Prostate gland (tissue), 2 donors: ENCODE measurements at regions not wholly inside any gene's neighbourhood (a gene's known extent, or its start where the extent isn't known, plus 50 kb on each side); places are given as distances from the start of the nearest gene placed in this dataset.
A peak's percentile ranks its signal among the peaks of the same experiment; 100 is the strongest.

ENCODE experiments used
- DNase-seq: peaks from one replicate; pipeline ENCODE4 v3.0.0-alpha.2; 2019; ENCODE audit warnings: low spot score
- H3K27ac ChIP-seq, 2 donors: fragments of 200-600 bp; sonication (generic); 2 replicates each; pipeline ENCODE4 v1.5.1; 2017 to 2019
- H3K27me3 ChIP-seq: fragments of 200-600 bp; sonication (generic); replicated peaks from 2 replicates; pipeline ENCODE4 v1.5.1; 2019; ENCODE audit not compliant: insufficient read depth
- H3K36me3 ChIP-seq, 2 donors: fragments of 200-600 bp; sonication (generic); 1 replicate in 1 of 2; 2 replicates in 1 of 2; pipeline versions ENCODE4 v1.5.1 to v1.8.1; 2017 to 2019
- H3K4me1 ChIP-seq: fragments of 200-600 bp; sonication (generic); replicated peaks from 2 replicates; pipeline ENCODE4 v1.5.1; 2019
- H3K4me3 ChIP-seq, 2 donors: fragments of 200-600 bp; sonication (generic); 2 replicates each; pipeline ENCODE4 v1.5.1; 2017 to 2019
- H3K9me3 ChIP-seq: fragments of 200-600 bp; sonication (generic); 2 replicates; pipeline ENCODE4 v1.5.1; 2017
- CTCF ChIP-seq, 4 experiments: fragments of 200-600 bp in 2 of 4; fragments of 450-650 bp in 2 of 4; sonication (generic) in 2 of 4; IDR thresholded peaks; 1 replicate in 3 of 4; 2 replicates in 1 of 4; pipeline ENCODE4 v1.5.1; 2016 to 2019; ENCODE audit warnings: antibody characterized with exemption in 4 of 4, mild to moderate bottlenecking in 2 of 4, moderate library complexity in 2 of 4
- POLR2A ChIP-seq: fragments of 450-650 bp; IDR thresholded peaks from one replicate; pipeline ENCODE4 v1.6.1; 2016; ENCODE audit warnings: antibody characterized with exemption, mild to moderate bottlenecking
- POLR2AphosphoS5 ChIP-seq: sonication (generic); formaldehyde crosslinking; IDR thresholded peaks from one replicate; pipeline ENCODE4 v1.6.1; 2017; ENCODE audit warnings: antibody characterized with exemption
- WGBS: methylation state at CpG from one replicate; pipeline ENCODE4 v1.1.5; 2018; 5-methylcytosine and 5-hydroxymethylcytosine counted together
- intact Hi-C: fragments of 100-400 bp; cut with DNase I; formaldehyde crosslinking; loops from one replicate; pipeline ENCODE4 v1.14.2; 2022

GRCh38 chr1:14466006-14466405 is 132.5 kb upstream of the KAZN start:
- H3K36me3 ChIP-seq: no peaks in the 10 kb centered on the region
- H3K27ac ChIP-seq: no peak overlapping the region
- 36% methylated on average over 4 of the region's 4 CpGs for WGBS
- H3K9me3 ChIP-seq: no peaks in the 10 kb centered on the region
- intact Hi-C loops: no loop called here
- no peak overlapping the region for H3K4me3 ChIP-seq
- no peak for DNase-seq
- H3K4me1 ChIP-seq: no peaks in the 10 kb centered on the region
- no peaks in the 10 kb centered on the region for H3K27me3 ChIP-seq
- TF ChIP-seq POLR2AphosphoS5 (no peak), CTCF (IDR thresholded peaks at IDR 0.05) (no peak), POLR2A (no peak)

- no peaks in the 10 kb centered on the region for H3K4me1 ChIP-seq
- no peaks in the 10 kb centered on the region for H3K9me3 ChIP-seq
- H3K27me3 ChIP-seq: no peaks in the 10 kb centered on the region
- TF ChIP-seq CTCF (IDR thresholded peaks at IDR 0.05) (peak in 1 of 4 experiments; percentile 10), POLR2AphosphoS5 (no peak), POLR2A (no peak)
- intact Hi-C loops: no loop called here
- 84% methylated on average over 1 of the region's 1 CpG for WGBS
- no peak for DNase-seq
- no peaks in the 10 kb centered on the region for H3K36me3 ChIP-seq
- H3K27ac ChIP-seq: no peak overlapping the region
- H3K4me3 ChIP-seq: no peak overlapping the region
These were observed 131.4 kb upstream of the KAZN start for GRCh38 chr1:14467112-14467511.

GRCh38 chr1:14468751-14469150 is 129.7 kb upstream of the KAZN start:
- no peak for TF ChIP-seq POLR2A
- no peak for TF ChIP-seq POLR2AphosphoS5
- Histone ChIP-seq H3K4me3 (no peak overlapping the region), H3K36me3 (no peaks in the 10 kb centered on the region), H3K9me3 (no peaks in the 10 kb centered on the region), H3K27ac (no peak overlapping the region), H3K27me3 (no peaks in the 10 kb centered on the region), H3K4me1 (no peaks in the 10 kb centered on the region)
- no peak for DNase-seq
- WGBS: 94% methylated on average over 7 of the region's 7 CpGs
- intact Hi-C loops: no loop called here

GRCh38 chr1:14470802-14471201 is 127.7 kb upstream of the KAZN start:
- intact Hi-C loops: no loop called here
- no peaks in the 10 kb centered on the region for H3K4me1 ChIP-seq
- 99% methylated on average over 4 of the region's 4 CpGs for WGBS

GRCh38 chr1:14474856-14475255 is 123.6 kb upstream of the KAZN start:
- Histone ChIP-seq H3K27ac (no peak overlapping the region), H3K4me3 (no peak overlapping the region), H3K27me3 (no peaks in the 10 kb centered on the region), H3K4me1 (no peaks in the 10 kb centered on the region), H3K36me3 (no peaks in the 10 kb centered on the region), H3K9me3 (no peaks in the 10 kb centered on the region)
- intact Hi-C loops: no loop called here
- no peak for TF ChIP-seq POLR2A
- no peak for TF ChIP-seq CTCF (IDR thresholded peaks at IDR 0.05)
- no peak for TF ChIP-seq POLR2AphosphoS5
- no peak for DNase-seq
- 94% methylated on average over 1 of the region's 1 CpG for WGBS

More at GRCh38 chr1:14470802-14471201, 127.7 kb upstream of the KAZN start:
- H3K9me3 ChIP-seq: no peaks in the 10 kb centered on the region
- TF ChIP-seq POLR2AphosphoS5: no peak
- TF ChIP-seq CTCF (IDR thresholded peaks at IDR 0.05): no peak
- TF ChIP-seq POLR2A: no peak
- no peak overlapping the region for H3K27ac ChIP-seq
- H3K27me3 ChIP-seq: no peaks in the 10 kb centered on the region
- no peak for DNase-seq
- H3K36me3 ChIP-seq: no peaks in the 10 kb centered on the region
- H3K4me3 ChIP-seq: no peak overlapping the region
